ENCODE measurements at regions not wholly inside any gene's neighbourhood (a gene's known extent, or its start where the extent isn't known, plus 50 kb on each side); places are given as distances from the start of the nearest gene placed in this dataset.

DNA sequence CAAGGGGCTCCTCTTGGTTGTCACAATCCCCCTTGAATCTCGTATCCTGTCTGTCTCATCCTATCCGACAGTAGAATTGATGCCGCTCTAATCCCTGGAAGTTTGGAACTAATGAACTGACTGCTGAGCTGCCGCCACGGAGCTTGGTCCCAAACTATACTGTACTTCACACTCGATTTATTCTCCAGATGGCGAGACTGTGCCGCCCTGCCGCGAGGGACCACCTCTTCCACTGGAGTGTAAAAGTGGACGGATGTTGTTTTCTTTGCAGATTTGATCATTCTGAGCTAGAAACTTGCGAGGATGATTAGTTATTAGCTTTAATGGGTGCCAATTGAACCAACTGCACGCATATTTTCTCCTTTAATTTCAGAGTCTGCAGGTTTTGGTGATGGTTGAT lies 117.2 kb downstream of the ZIC5 start:
- TF ChIP-seq POLR2AphosphoS5 (IDR thresholded peaks at IDR 0.05; ENCODE audit: low read depth, low read length) (no peak), POLR2A (IDR thresholded peaks at IDR 0.05; ENCODE audit: low read depth, low read length) (no peak), PAX5 (IDR thresholded peaks at IDR 0.05; ENCODE audit: insufficient read depth, low read length, severe bottlenecking) (no peak), TAF1 (IDR thresholded peaks at IDR 0.05; ENCODE audit: low read depth, low read length) (no peak), SPI1 (IDR thresholded peaks at IDR 0.05; ENCODE audit: low read depth, low read length) (no peak), POU2F2 (IDR thresholded peaks at IDR 0.05; ENCODE audit: low read depth, low read length) (no peak)
